K562 (cell line): ENCODE measurements at regions not wholly inside any gene's neighbourhood (a gene's known extent, or its start where the extent isn't known, plus 50 kb on each side); places are given as distances from the start of the nearest gene placed in this dataset.

Experiments used
- CBX2 ChIP-seq: fragments of 200-600 bp; sonication (generic); IDR thresholded peaks from one replicate; pipeline ENCODE4 v1.6.1; 2012; ENCODE audit warnings: mild to moderate bottlenecking, low read length, inconsistent platforms; ENCODE audit not compliant: insufficient read depth, poor library complexity, severe bottlenecking
- RHOXF2B ChIP-seq: fragments of 250-450 bp; sonication (Bioruptor Pico); conservative IDR thresholded peaks from 2 replicates; pipeline ENCODE4 v1.5.1; 2021
- STAT5A ChIP-seq: IDR thresholded peaks from 2 replicates; pipeline ENCODE4 v1.6.1; 2012; ENCODE audit warnings: low read length, inconsistent platforms, borderline replicate concordance
- TRIM28 ChIP-seq: fragments of 450-650 bp; IDR thresholded peaks from 2 replicates; pipeline ENCODE4 v1.6.1; 2017
- UBTF ChIP-seq, 2 experiments: IDR thresholded peaks; 2 replicates each; pipeline ENCODE4 v1.6.1; 2012; ENCODE audit warnings: improper control_type of control experiment in 2 of 2, low read depth in 2 of 2, low read length in 2 of 2, borderline replicate concordance in 1 of 2
- ZBTB33 ChIP-seq: sonication (generic); formaldehyde crosslinking; IDR thresholded peaks from 2 replicates; pipeline ENCODE4 v1.8.1; 2023; ENCODE audit warnings: mild to moderate bottlenecking, missing genetic modification reagents
- ZNF41 ChIP-seq: fragments of 250-450 bp; sonication (Bioruptor Pico); conservative IDR thresholded peaks from 2 replicates; pipeline ENCODE4 v1.4.0; 2020; ENCODE audit warnings: mild to moderate bottlenecking
- ZNF699 ChIP-seq: fragments of 250-450 bp; sonication (Bioruptor Pico); IDR thresholded peaks from 2 replicates; pipeline ENCODE4 v1.8.0; 2021; ENCODE audit warnings: mild to moderate bottlenecking, moderate library complexity; ENCODE audit not compliant: insufficient replicate concordance

GRCh38 chr1:110771245-110772022 is 96.7 kb upstream of the KCNA3 start (continued):
- TF ChIP-seq CBX2 (no peak), ZNF699 (CRISPR knock-in tag) (no peak), RHOXF2B (no peak), ZBTB33 (no peak), ZNF41 (CRISPR knock-in tag) (no peak), STAT5A (no peak), UBTF (IDR thresholded peaks at IDR 0.05; ENCODE audit: borderline replicate concordance in 1 of 2, low read depth in 2 of 2, low read length in 2 of 2) (no peak), TRIM28 (no peak)
